Right ventricle myocardium inferior (tissue), 1 donor: ENCODE measurements at regions not wholly inside any gene's neighbourhood (a gene's known extent, or its start where the extent isn't known, plus 50 kb on each side); places are given as distances from the start of the nearest gene placed in this dataset.

Experiments
- ATAC-seq: fragments of 200-7000 bp; cut with Tn5 transposase; one replicate; pipeline ENCODE4 v1.9.1; 2020; ENCODE audit warnings: mild to moderate bottlenecking, moderate library complexity
- DNase-seq: peaks from one replicate; pipeline ENCODE4 v3.0.0; 2021; ENCODE audit errors: missing footprints
- intact Hi-C: fragments of 100-400 bp; cut with DNase I; formaldehyde crosslinking; loops from one replicate; pipeline ENCODE4 v1.11.0; 2022
- donor health status: DM: no; HTN: yes; CAD: no; lungs with severe emphysema.

DNA sequence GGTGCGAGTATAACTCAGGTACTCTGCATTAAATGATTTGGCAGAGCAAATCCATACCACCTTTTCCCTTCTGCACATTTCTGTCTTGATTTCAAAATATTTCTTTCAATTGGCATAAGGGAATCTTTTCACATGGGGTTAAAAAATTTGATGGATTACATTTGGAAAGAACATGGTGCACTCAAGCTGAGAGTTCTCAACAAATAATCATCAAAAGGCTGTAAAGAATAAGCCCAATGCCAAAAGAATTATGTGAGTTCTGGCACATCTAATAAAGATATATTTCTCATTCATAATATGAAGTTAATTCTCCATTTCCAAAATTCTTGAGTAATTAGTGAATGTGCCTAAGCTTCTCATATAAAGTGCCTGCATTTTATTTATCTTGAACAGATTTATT lies 223.1 kb downstream of the GPR37 start:
- intact Hi-C loops = no loop called here
- DNase-seq = no peak
- no peak for ATAC-seq

DNA sequence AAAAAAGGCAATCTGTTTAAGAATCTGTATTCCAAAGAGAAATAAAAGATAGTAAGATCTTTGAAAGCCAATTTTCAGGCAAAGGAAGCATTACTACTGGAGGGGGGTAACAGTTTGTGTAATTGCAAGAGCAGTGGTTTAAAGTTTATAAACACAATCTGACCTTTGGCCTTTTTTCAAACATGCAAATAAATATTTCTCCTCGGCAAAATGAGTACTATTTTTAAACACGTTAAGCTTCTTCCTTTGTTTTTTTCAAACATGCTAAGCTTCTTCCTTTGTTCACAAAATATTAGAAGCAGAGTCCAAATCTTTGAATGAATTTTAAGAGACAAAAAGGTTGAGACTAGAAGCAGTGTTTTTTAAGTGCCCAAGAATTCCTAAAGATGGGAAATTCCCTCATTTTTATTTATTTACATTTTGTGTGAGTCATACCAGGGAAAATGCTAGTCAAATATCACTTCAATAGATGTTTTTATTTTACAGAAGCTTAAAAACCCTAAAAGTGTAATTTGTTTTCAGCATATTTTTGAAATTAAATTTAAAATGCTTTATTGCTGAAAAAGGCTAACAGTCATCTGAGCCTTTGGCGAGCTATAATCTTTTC lies 229.3 kb downstream of the GPR37 start:
- intact Hi-C loops = no loop called here
- ATAC-seq (no peak), DNase-seq (no peak)

DNA sequence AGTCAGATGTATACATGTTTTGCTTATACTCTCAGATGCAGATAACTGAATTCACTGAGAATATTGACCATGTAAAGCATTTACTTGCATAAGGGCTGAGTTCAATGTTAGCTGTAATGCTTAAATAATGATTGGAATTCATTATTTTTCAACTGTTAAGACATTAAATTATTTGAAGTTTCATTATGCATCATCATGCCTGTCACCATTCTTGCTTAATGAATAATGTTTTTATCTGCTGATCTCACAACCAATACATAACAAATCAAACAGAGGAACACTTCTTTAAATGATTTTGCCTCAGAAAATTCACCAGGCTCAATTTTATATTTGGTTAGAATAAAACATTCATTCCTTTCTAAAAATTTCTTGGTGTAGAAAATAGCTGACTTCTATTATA lies 233.4 kb downstream of the GPR37 start:
- ATAC-seq = no peak
- DNase-seq = no peak
- intact Hi-C loops = no loop called here

DNA sequence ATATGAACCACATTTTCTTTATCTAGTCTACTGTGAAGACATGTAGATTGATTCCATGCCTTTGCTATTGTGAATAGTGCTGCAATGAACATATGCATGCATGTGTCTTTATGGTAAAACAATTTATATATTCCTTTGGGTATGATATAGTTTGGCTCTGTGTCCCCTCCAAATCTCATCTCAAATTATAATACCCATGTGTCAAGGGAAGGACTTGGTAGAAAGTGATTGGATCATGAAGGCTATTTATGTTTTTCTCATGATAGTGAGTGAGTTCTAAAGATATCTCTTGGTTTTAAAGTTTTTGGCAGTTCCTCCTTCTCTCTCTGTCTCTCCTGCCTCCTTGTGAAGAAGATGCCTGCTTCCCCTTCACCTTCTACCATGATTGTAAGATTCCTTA lies 248.7 kb downstream of the GPR37 start:
- intact Hi-C loops = no loop called here
- no peak for ATAC-seq

DNA sequence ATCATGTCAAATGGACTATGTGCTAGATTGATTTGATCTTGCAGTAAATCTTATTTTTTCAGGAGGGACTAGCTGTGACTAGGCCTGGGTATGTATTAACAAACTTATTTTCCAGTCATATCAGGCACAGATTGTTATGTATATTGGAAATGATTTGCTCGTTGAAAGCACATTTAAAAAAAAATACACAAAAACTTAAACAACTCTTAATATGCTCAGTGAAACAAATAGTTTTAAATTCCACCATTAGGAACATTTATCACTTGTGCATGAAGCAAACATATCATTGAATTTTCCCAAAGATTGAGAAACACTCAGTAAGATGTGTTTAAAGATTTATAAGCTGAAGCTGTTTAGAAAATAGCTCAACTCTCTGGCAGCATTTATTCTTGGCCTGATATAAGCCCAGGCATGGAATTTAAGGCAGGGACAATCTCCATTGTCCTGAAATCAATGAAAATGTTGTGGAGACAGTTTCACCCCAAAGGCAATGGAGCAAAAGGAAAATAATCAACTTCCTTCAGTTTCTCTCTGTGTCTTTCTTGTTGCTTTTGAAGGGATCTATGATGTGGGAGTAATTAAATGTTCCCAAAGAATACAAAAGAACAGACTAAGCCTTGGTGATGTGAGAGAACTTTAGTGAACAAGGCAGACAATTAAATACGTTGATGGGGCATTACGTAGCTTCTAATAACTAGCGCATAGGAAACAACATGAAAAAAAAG lies 250.3 kb downstream of the GPR37 start:
- DNase-seq (no peak), ATAC-seq (no peak)

More for the DNA sequence above, 248.7 kb downstream of the GPR37 start:
- DNase-seq = no peak

DNA sequence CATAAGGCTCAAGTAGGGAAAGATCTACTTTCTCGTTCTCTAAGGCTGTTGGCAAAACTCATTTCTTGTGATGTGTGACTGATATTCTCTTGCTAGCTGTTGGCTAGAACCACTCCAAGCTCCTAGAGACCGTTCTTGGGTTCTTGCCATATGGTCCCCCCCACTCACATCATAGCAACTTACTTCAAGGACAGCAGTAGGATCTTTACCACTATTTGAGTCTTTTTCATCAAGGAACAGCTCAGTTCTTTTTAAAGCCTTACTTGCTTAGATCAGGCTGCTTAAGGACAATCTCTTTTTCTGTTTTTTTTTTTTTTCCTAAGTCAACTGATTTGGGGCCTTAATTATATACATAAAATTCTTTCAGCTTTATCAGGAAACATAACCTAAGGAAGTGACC lies 251.1 kb downstream of the GPR37 start:
- DNase-seq (no peak), ATAC-seq (no peak)
- intact Hi-C loops = no loop called here

More for the DNA sequence above, 250.3 kb downstream of the GPR37 start:
- intact Hi-C loops = no loop called here

DNA sequence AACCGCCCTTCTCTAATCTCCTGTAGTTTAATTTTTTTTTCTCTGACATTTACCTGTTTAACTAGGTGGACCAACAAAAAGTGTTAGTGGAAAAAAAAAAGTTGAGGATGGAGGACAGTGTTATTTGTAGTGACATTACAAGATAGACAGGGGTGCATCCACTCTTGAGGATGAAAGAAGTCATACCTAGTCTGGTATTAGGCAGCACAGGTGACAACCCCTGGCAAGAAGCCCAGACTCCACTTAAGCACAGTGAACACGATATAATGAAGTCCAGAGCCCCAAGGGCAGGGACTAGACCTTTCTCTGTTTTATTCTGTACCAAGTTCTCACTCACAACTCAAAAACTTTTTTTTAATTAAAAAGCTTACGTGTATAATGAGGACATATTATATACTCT lies 268.4 kb downstream of the GPR37 start:
- intact Hi-C loops = no loop called here
- ATAC-seq (no peak), DNase-seq (no peak)

DNA sequence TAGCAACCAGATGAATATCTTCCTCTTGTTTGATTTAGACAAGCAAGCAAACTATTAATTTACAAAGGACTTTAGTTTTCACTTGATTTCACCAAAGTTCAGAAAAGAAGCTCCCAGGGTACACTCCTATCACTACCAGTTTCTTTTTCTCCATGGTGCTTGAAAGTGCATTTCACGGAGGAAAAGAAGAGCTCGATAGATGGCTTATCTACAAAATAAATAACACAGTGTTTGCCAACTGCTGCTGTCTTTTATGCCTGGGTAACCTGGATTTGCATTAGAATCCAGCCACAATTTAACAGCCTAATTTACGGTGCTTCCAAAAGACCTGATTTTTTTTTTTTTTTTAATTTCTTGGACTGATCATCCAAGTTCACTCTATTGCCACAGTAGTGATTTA lies 275.7 kb downstream of the GPR37 start:
- intact Hi-C loops = no loop called here
- DNase-seq (no peak), ATAC-seq (no peak)

DNA sequence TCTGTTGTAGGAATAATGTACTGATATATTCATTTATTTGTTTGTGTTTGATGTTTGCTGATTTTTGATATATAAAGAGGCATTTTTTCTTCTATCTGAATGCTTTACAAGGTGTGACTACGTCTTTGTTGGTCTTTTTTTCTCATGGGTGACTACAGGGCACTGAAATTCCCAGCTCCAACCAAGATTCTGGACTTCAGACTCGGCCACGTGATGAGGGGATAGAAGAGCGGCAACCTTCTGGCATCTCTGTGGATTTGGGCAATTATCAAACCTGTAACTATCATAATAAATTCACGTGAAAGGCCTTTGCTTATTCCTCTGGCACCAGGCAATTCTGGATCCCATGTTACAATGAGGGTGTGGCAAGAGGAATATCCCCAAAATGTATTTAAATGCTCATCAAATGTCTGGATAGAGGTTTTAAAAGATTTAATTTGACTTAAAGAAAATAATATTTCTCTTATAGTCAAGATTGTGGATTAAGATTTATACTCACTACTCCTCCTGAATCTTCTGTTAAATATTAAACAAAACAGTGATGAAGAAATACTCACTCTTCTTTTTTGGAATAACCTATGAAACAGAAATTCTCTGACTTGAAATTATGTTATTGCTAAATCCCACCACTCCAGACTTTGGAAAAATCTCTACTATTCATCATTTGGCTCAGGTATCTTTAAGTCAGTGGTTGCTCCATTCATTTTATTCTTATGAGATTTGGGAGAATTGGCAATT lies 276.3 kb downstream of the GPR37 start:
- intact Hi-C loops = no loop called here
- ATAC-seq (no peak), DNase-seq (no peak)

DNA sequence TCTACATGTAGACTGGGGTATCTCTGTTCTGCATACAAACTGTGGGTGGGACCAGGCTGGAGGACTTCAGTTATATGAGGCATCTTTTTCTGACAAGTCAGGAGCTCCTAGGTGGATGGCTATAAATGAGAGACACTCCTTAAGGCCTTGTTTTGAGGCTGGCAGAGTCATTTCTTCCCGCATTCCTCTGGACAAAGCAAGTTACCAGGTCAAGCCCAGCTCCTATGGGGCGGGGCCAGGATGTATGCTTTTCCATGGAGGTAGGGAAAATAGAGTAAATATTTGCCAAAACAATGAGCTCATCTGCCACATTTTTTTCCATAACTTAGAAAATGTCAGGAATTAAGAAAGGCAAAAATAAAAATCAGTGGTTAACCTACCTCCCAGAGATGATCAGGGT lies 283.4 kb downstream of the GPR37 start:
- DNase-seq (no peak), ATAC-seq (no peak)
- intact Hi-C loops = no loop called here

DNA sequence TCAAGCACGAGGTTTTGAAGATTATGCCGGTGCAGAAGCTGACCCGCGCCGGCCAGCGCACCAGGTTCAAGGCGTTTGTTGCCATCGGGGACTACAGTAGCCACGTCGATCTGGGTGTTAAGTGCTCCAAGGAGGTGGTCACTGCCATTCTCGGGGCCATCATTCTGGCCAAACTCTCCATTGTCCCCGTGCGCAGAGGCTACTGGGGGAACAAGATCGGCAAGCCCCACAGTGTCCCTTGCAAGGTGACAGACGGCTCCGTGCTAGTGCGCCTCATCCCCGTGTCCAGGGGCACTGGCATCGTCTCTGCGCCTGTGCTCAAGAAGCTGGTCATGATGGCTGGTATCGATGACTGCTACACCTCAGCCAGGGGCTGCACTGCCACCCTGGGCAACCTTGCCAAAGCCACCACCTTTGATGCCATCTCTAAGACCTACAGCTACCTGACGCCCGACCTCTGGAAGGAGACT lies 284.7 kb downstream of the GPR37 start:
- intact Hi-C loops = no loop called here
- DNase-seq (no peak), ATAC-seq (no peak)

DNA sequence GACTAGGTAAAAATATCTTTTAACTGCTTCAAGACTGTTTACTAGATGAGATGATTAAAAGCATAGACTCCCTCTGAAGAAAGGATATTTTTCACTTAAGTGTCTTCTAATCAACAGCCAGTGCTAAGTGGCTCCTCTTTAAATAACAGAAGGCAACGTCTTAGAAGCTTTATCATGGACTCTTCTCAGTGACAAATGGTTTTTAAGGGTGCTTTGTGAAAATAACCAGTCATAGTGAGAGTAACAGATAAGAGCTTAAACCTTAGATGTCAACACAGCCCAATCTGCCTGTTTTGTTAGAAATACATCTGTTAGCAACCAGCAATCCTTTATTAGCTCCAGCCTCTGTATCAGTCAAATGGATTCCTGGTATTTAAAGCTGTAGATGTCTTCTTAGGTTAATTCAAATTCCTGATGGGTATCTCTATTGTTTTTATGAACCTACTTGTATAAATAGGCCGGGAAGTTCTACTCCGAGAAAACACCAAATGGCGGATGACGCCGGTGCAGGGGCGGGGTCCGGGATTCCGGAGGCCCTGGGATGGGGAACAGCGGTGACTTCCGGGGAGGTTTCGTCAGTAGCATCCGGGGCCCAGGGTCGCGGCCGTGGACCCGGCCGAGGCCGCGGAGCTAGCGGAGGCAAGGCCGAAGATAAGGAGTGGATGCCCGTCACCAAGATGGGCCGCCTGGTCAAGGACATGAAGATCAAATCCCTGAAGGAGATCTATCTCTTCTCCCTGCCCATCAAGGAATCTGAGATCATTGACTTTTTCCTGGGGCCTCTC lies 285.4 kb downstream of the GPR37 start:
- intact Hi-C loops = no loop called here
- ATAC-seq (no peak), DNase-seq (no peak)

DNA sequence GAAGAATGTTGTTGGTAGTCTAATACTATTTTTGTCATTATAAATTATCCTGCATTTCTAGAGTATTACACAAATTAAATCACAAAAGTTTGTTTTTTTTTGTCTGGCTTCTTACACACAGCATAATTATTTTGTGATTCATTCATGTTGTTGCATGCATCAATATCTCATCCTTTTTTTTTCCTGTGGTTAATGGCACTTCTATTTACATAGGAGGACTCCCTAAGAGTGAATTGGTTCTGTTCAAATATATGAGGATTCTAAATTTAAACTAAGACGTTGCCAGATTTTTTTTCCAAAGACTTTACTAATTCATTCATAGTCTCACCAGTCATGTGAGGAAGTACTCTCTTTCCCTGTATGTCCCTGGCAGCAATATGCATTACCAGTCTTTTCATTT lies 303.3 kb downstream of the GPR37 start:
- no peak for ATAC-seq

DNA sequence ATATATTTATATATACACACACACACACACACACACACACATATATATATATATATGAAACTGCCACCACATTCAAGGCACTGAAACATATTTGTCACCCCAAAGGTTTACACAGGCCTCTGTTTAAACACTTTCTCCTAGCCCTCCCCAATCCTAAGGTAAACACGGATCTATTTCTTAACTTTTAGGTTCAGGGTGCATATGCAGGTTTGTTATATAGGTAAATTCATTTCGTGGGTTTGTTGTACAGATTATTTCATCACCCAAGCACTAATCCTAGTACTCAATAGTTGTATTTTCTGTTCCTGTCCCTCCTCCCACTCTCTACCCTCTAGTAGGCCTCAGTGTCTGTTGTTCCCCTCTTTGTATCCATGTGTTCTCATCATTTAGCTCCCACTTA lies 305.0 kb downstream of the GPR37 start:
- ATAC-seq (no peak), DNase-seq (no peak)
- intact Hi-C loops = no loop called here

More for the DNA sequence above, 303.3 kb downstream of the GPR37 start:
- intact Hi-C loops = no loop called here
- DNase-seq = no peak

DNA sequence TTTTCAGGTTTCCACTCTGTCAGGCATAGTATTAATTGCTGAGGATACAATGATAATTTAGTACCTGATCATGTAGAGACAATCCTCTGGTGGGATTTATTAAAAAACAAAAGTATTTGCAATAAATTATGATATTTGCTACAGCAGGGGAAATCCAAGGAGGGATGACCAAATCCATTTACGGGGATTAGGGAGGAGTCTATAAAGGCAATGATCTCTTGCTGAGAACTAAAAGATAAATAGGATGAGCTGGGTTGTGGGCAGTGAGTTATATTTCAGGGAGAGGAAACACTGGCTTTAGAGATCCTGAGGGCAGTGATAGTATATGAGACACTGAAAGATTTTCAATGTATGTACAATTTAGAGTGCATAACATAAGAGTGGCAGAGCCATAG lies 305.5 kb downstream of the GPR37 start:
- intact Hi-C loops = no loop called here
- DNase-seq = no peak
- ATAC-seq = no peak

DNA sequence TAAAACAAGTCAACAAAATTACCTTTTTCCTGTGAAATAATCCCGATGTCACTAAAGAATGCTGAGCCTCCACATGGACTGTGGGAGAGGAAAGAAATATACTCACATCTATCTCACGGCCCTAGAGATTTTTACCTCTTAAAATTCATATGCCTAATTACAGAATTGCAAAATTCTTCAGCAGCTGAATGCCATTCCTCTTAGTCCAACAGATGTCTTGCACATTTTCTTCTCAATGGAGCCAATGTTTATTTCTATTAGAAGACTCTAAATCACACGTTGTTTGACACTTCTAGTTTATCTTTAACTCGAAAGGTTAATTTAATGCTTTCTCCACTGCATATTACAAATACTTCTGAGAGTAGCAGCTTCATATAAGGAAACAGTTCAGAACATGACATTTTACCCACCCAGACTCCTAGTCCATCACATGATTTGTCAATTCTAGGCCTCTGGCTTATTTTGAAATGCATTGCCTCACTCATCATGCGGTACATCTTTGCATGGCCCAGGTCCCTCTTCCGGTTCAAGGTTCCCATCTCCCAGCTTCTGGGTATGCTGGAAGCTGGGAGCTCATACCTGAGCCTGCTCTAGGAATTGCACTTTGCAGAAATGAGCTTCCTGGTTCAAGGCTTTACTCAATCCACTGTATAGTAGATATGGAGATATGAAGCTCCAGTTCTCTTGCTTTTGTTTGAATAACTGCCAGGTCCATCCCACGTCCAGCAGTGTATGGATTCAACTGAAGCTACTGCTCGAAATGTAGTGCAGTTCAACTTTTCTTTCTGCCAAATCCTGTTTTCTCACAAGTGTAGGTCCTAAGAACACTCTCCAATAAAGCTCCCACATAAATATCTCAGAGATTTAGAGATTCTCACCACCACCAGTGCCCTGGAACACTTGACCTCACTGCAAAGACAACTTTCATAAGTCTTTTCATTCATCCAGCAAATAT lies 306.2 kb downstream of the GPR37 start:
- DNase-seq (no peak), ATAC-seq (no peak)
- intact Hi-C loops = no loop called here

DNA sequence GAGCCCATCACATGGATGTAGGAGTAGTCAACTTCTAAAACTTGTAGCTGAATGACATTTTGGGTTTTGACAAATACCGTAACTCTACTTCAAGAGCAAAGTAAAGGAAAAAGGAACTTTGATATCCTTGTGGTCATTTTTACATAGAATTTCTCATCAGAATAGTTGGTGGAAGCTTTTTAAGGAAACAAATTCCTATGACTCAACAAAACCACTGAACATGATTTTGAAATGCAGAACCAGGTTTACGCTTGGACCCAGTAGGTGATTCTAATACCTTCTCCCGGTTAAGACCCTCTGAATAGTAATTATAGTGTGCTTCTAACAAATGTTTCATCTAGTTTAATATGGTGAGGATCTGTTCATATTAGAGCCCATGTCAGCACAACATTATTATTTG lies 307.8 kb downstream of the GPR37 start:
- ATAC-seq (no peak), DNase-seq (no peak)
- intact Hi-C loops = no loop called here

DNA sequence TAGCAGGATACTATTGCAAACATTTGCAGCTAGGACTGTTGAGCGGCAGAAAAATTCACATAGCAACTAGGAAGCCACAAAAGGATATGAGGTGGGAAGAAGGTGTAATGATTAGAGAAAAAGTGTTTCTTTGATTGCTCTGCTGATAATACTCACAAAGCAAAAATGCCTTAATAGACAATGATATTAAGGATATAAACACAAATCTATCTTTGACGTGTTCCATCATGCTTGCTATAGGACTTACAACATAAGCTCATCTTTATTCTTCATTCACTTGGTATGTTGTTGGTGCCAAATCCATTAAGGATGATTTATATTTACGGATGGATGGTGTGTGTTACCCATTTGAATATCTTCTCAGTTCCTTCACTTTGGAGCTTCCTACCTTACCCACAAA lies 309.3 kb downstream of the GPR37 start:
- ATAC-seq (no peak), DNase-seq (no peak)
- intact Hi-C loops = no loop called here
